ENCODE measurements at regions not wholly inside any gene's neighbourhood (a gene's known extent, or its start where the extent isn't known, plus 50 kb on each side); places are given as distances from the start of the nearest gene placed in this dataset.

- no peak for TF ChIP-seq CTCF (IDR thresholded peaks at IDR 0.05)
- H3K4me3 Mint-ChIP-seq (ENCODE audit: unreplicated experiment), result no peak overlapping the region
- no peak overlapping the region for H3K27ac Mint-ChIP-seq (ENCODE audit: unreplicated experiment)
- no peak for DNase-seq (ENCODE audit: extremely low spot score, unreplicated experiment)
- H3K4me1 Mint-ChIP-seq (ENCODE audit: unreplicated experiment), result no peaks in the 10 kb centered on the region
- H3K27me3 Mint-ChIP-seq (ENCODE audit: unreplicated experiment), result peaks cover 5% of the 10 kb centered on the region
- H3K9me3 Mint-ChIP-seq (ENCODE audit: unreplicated experiment), result no peaks in the 10 kb centered on the region
- H3K36me3 Mint-ChIP-seq (ENCODE audit: unreplicated experiment), result no peaks in the 10 kb centered on the region
Observed at GRCh38 chr16:79429381-79430190, 171.0 kb downstream of the MAF start.

- Mint-ChIP-seq H3K4me1 (ENCODE audit: unreplicated experiment) (no peaks in the 10 kb centered on the region), H3K36me3 (ENCODE audit: unreplicated experiment) (no peaks in the 10 kb centered on the region), H3K4me3 (ENCODE audit: unreplicated experiment) (no peak overlapping the region), H3K27me3 (ENCODE audit: unreplicated experiment) (peaks cover 7% of the 10 kb centered on the region), H3K27ac (ENCODE audit: unreplicated experiment) (no peak overlapping the region), H3K9me3 (ENCODE audit: unreplicated experiment) (no peaks in the 10 kb centered on the region)
- DNase-seq (ENCODE audit: extremely low spot score, unreplicated experiment), result no peak
- TF ChIP-seq CTCF (IDR thresholded peaks at IDR 0.05), result no peak
Observed at GRCh38 chr16:79426663-79427062, 173.9 kb downstream of the MAF start.

GRCh38 chr16:79422064-79422463, 178.5 kb downstream of the MAF start:
- TF ChIP-seq CTCF (IDR thresholded peaks at IDR 0.05), result no peak
- H3K4me3 Mint-ChIP-seq (ENCODE audit: unreplicated experiment), result no peak overlapping the region
- H3K27me3 Mint-ChIP-seq (ENCODE audit: unreplicated experiment), result peaks cover 2% of the 10 kb centered on the region
- no peak for DNase-seq (ENCODE audit: extremely low spot score, unreplicated experiment)
- no peak overlapping the region for H3K27ac Mint-ChIP-seq (ENCODE audit: unreplicated experiment)
- no peaks in the 10 kb centered on the region for H3K9me3 Mint-ChIP-seq (ENCODE audit: unreplicated experiment)
- H3K36me3 Mint-ChIP-seq (ENCODE audit: unreplicated experiment), result no peaks in the 10 kb centered on the region
- H3K4me1 Mint-ChIP-seq (ENCODE audit: unreplicated experiment), result no peaks in the 10 kb centered on the region

- Mint-ChIP-seq H3K4me1 (ENCODE audit: unreplicated experiment) (no peaks in the 10 kb centered on the region), H3K27me3 (ENCODE audit: unreplicated experiment) (peaks cover 2% of the 10 kb centered on the region), H3K4me3 (ENCODE audit: unreplicated experiment) (no peak overlapping the region), H3K36me3 (ENCODE audit: unreplicated experiment) (no peaks in the 10 kb centered on the region), H3K27ac (ENCODE audit: unreplicated experiment) (no peak overlapping the region), H3K9me3 (ENCODE audit: unreplicated experiment) (no peaks in the 10 kb centered on the region)
- no peak for DNase-seq (ENCODE audit: extremely low spot score, unreplicated experiment)
- TF ChIP-seq CTCF (IDR thresholded peaks at IDR 0.05), result no peak
Observed at GRCh38 chr16:79421126-79421525, 179.4 kb downstream of the MAF start.

- DNase-seq (ENCODE audit: extremely low spot score, unreplicated experiment), result no peak
- Mint-ChIP-seq H3K27ac (ENCODE audit: unreplicated experiment) (no peak overlapping the region), H3K27me3 (ENCODE audit: unreplicated experiment) (peaks cover 2% of the 10 kb centered on the region), H3K9me3 (ENCODE audit: unreplicated experiment) (no peaks in the 10 kb centered on the region), H3K4me3 (ENCODE audit: unreplicated experiment) (no peak overlapping the region), H3K4me1 (ENCODE audit: unreplicated experiment) (no peaks in the 10 kb centered on the region), H3K36me3 (ENCODE audit: unreplicated experiment) (no peaks in the 10 kb centered on the region)
- TF ChIP-seq CTCF (IDR thresholded peaks at IDR 0.05), result no peak
Observed at GRCh38 chr16:79420493-79420892, 180.0 kb downstream of the MAF start.

Measured in osteocyte (in vitro differentiated cells).